ENCODE measurements at regions not wholly inside any gene's neighbourhood (a gene's known extent, or its start where the extent isn't known, plus 50 kb on each side); places are given as distances from the start of the nearest gene placed in this dataset.

DNA sequence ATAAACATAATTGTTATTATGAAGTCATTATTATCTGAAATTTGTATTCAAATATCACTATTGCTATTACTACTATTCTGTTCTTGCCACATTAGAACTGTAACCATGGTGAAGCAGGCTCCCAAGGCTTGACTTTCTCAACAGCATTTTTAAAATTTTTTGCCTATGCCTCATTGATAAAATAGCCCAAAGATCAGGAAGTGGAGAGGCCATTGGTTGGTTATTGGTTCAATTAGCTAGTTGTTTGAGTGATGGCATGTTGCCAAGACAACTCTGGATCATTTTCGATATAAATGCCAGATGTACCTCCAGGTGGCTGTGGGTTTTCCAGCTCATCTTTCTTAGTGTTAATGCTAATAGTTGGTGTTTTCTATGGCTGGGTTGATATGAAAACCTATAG, 513.5 kb downstream of the TRIB2 start:
- Histone ChIP-seq H3K79me2 (replicated peaks; ENCODE audit: insufficient read depth) (no peaks in the 10 kb centered on the region), H3F3A (replicated peaks; ENCODE audit: low read depth) (no peaks in the 10 kb centered on the region), H2AFZ (no peak overlapping the region), H3K36me3 (ENCODE audit: insufficient read depth) (no peaks in the 10 kb centered on the region), H3K27ac (ENCODE audit: low read depth) (no peak overlapping the region), H3K27me3 (ENCODE audit: insufficient read depth) (no peaks in the 10 kb centered on the region), H3K9me2 (ENCODE audit: insufficient read depth) (no peaks in the 10 kb centered on the region), H3K4me2 (no peak overlapping the region), H4K20me1 (replicated peaks; ENCODE audit: insufficient read depth) (no peaks in the 10 kb centered on the region), H3K4me1 (ENCODE audit: insufficient read depth) (0 out of 2 replicates have a peak, but pooled peaks cover 3% of the 10 kb centered on the region), H3K4me3 (no peak overlapping the region)
- Mint-ChIP-seq H3K9me3 (no peaks in the 10 kb centered on the region), H3K27ac (no peak overlapping the region), H3K36me3 (ENCODE audit: low read depth) (no peaks in the 10 kb centered on the region), H3K4me1 (peaks cover 14% of the 10 kb centered on the region; the same call in 2 of the 3 replicates), H3K4me3 (no peak overlapping the region), H3K27me3 (ENCODE audit: insufficient read depth, low read depth, poor library complexity) (no peaks in the 10 kb centered on the region)
- DNase-seq (ENCODE audit: low spot score) (no peak), ATAC-seq (no peak)
- TF ChIP-seq JUNB (IDR thresholded peaks at IDR 0.05; ENCODE audit: unreplicated experiment) (no peak), ETS1 (IDR thresholded peaks at IDR 0.05) (no peak), STAT1 (IDR thresholded peaks at IDR 0.05; ENCODE audit: unreplicated experiment) (no peak), EZH2phosphoT487 (IDR thresholded peaks at IDR 0.05; ENCODE audit: unreplicated experiment) (no peak), NANOG (IDR thresholded peaks at IDR 0.05; ENCODE audit: borderline replicate concordance) (no peak), EZH2 (IDR thresholded peaks at IDR 0.05; ENCODE audit: low read depth, unreplicated experiment) (no peak), ZNF114 (CRISPR knock-in tag; IDR thresholded peaks at IDR 0.05) (no peak), ZNF462 (CRISPR knock-in tag; IDR thresholded peaks at IDR 0.05) (no peak), ZNF331 (CRISPR knock-in tag; IDR thresholded peaks at IDR 0.05; ENCODE audit: low read depth) (no peak), POLR2AphosphoS5 (IDR thresholded peaks at IDR 0.05; ENCODE audit: low read depth) (no peak), CREB1 (CRISPR knock-in tag; IDR thresholded peaks at IDR 0.05; ENCODE audit: low read depth) (no peak), REST (IDR thresholded peaks at IDR 0.05; ENCODE audit: unreplicated experiment) (no peak)
- TF ChIP-seq, protein P1, sequence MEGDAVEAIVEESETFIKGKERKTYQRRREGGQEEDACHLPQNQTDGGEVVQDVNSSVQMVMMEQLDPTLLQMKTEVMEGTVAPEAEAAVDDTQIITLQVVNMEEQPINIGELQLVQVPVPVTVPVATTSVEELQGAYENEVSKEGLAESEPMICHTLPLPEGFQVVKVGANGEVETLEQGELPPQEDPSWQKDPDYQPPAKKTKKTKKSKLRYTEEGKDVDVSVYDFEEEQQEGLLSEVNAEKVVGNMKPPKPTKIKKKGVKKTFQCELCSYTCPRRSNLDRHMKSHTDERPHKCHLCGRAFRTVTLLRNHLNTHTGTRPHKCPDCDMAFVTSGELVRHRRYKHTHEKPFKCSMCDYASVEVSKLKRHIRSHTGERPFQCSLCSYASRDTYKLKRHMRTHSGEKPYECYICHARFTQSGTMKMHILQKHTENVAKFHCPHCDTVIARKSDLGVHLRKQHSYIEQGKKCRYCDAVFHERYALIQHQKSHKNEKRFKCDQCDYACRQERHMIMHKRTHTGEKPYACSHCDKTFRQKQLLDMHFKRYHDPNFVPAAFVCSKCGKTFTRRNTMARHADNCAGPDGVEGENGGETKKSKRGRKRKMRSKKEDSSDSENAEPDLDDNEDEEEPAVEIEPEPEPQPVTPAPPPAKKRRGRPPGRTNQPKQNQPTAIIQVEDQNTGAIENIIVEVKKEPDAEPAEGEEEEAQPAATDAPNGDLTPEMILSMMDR (conservative IDR thresholded peaks at IDR 0.05; ENCODE audit: low read depth in 2 of 2): no peak
